ENCODE measurements at regions not wholly inside any gene's neighbourhood (a gene's known extent, or its start where the extent isn't known, plus 50 kb on each side); places are given as distances from the start of the nearest gene placed in this dataset.
"Not testable (repeated sequence)": the region's sequence is repeated elsewhere in the genome, so short reads cannot be mapped to it uniquely, and the experiment has no call there.

DNA sequence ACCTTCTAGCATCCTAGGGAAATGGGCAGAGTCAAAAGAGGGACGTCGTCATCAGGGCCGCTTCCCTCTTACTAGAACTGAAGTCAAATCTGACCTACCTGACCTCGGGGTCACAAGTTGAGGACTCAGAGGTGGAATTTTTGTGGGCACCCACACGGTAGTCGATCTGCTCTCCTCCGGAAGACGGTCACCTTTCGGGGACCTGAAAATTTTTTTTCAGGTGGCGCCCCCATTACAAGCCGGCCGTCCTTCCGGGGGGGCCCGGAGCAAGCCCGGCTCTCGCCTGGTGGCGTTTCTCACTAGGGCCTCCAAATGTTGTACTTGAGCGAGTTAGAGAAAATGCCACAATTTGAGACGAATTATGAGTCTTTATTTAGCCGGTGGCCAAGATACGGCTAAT is 157.5 kb upstream of the FRG2C start (continued):
- TF ChIP-seq ZBTB21 (CRISPR knock-in tag; IDR thresholded peaks at IDR 0.05; ENCODE audit: borderline replicate concordance) (no peak), FOXK1 (CRISPR knock-in tag; IDR thresholded peaks at IDR 0.05) (no peak), ZNF263 (CRISPR knock-in tag; IDR thresholded peaks at IDR 0.05; ENCODE audit: low read depth) (no peak), USF1 (CRISPR knock-in tag; IDR thresholded peaks at IDR 0.05) (no peak), ZNF416 (CRISPR knock-in tag; IDR thresholded peaks at IDR 0.05) (no peak)
- TF ChIP-seq, protein P1, sequence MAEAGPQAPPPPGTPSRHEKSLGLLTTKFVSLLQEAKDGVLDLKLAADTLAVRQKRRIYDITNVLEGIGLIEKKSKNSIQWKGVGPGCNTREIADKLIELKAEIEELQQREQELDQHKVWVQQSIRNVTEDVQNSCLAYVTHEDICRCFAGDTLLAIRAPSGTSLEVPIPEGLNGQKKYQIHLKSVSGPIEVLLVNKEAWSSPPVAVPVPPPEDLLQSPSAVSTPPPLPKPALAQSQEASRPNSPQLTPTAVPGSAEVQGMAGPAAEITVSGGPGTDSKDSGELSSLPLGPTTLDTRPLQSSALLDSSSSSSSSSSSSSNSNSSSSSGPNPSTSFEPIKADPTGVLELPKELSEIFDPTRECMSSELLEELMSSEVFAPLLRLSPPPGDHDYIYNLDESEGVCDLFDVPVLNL (CRISPR knock-in tag; IDR thresholded peaks at IDR 0.05; ENCODE audit: borderline replicate concordance, low read depth) = no peak

DNA sequence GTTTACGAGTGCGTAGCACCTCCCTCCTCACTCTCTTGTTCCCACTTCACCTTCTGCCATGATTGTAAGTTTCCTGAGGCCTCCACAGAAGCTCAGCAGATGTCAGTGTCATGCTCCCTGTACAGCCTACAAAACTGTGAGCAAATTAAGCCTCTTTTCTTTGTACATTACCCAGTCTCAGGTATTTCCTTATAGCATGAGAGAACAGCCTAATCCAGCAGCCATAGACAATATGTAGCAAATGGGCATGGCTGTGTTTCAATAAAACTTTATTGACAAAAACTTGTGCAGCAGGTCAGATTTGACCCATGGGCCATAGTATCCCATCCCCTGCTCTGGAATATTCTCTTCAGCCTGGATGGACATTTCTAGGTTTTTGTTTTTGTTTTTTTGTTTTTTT is 156.2 kb upstream of the FRG2C start:
- H3K4me3 Mint-ChIP-seq; H3K27ac Mint-ChIP-seq; ATAC-seq; CTCF ChIA-PET; H3K27me3 Mint-ChIP-seq (ENCODE audit: low read depth); POLR2A ChIA-PET; DNase-seq (ENCODE audit: low spot score): not testable (repeated sequence)
- Mint-ChIP-seq H3K4me1 (peaks cover 14% of the 10 kb centered on the region), H3K9me3 (peaks cover 36% of the 10 kb centered on the region), H3K36me3 (peaks cover 30% of the 10 kb centered on the region)

- H3K9me3 Mint-ChIP-seq; H3K4me3 Mint-ChIP-seq; DNase-seq (ENCODE audit: low spot score); POLR2A ChIA-PET; CTCF ChIA-PET; H3K27ac Mint-ChIP-seq; H3K27me3 Mint-ChIP-seq (ENCODE audit: low read depth); H3K4me1 Mint-ChIP-seq; H3K36me3 Mint-ChIP-seq; ATAC-seq: not testable (repeated sequence)
Measured at GRCh38 chr3:75527657-75528056, 136.5 kb upstream of the FRG2C start.

DNA sequence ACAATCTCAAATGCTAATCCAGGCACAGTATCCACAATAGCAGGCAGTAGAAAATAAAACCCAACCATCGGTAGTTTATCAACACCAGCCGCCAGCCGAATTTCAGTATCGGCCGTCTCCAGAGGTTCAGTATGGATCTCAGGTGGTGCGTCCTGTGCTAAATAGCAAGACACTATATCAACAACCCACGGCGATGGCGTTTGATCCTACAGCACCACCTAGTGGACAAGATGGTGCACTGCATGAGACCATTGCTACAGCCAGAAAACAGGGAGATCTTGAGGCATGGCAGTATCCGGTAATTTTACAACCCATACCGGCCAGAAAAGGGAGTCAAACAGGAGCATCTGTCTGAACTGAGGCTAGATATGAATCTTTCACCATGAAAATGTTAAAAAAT is 112.0 kb upstream of the FRG2C start:
- POLR2A ChIA-PET = not testable (repeated sequence)

DNA sequence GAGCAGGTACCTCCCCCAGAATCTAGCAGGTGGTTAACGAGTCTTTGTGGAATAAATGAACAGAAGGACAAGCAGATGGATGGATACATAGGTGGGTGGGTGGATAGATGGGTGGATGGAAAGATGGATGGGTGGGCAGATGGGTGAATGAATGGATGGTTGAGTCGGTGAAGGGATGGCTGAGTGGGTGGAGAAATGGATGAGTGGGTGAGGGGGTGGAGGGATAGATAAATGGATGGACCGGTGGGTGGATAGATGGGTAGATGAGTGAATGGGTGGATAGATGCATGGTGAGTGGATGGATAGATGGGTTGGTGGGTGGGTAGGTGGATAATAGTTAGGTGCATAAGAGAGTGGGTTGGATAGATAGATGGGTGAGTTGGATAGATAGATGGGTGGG is 99.7 kb upstream of the FRG2C start:
- CTCF ChIA-PET; POLR2A ChIA-PET; H3K4me3 Mint-ChIP-seq; H3K27me3 Mint-ChIP-seq (ENCODE audit: low read depth); H3K27ac Mint-ChIP-seq; ATAC-seq; DNase-seq (ENCODE audit: low spot score); H3K36me3 Mint-ChIP-seq; H3K4me1 Mint-ChIP-seq; H3K9me3 Mint-ChIP-seq: not testable (repeated sequence)

More for the DNA sequence above, 112.0 kb upstream of the FRG2C start:
- H3K27me3 Mint-ChIP-seq (ENCODE audit: low read depth); CTCF ChIA-PET; H3K4me3 Mint-ChIP-seq; H3K4me1 Mint-ChIP-seq; H3K27ac Mint-ChIP-seq: not testable (repeated sequence)
- Mint-ChIP-seq H3K9me3 (peaks cover 26% of the 10 kb centered on the region), H3K36me3 (peaks cover 18% of the 10 kb centered on the region)
- ATAC-seq (peak; percentile 62), DNase-seq (ENCODE audit: low spot score) (peak; percentile 21)

- DNase-seq (ENCODE audit: low spot score); CTCF ChIA-PET; H3K4me3 Mint-ChIP-seq; H3K27me3 Mint-ChIP-seq (ENCODE audit: low read depth); H3K9me3 Mint-ChIP-seq; H3K36me3 Mint-ChIP-seq; H3K27ac Mint-ChIP-seq; POLR2A ChIA-PET; ATAC-seq; H3K4me1 Mint-ChIP-seq: not testable (repeated sequence)
Measured at GRCh38 chr3:75572303-75572702, 91.8 kb upstream of the FRG2C start.

DNA sequence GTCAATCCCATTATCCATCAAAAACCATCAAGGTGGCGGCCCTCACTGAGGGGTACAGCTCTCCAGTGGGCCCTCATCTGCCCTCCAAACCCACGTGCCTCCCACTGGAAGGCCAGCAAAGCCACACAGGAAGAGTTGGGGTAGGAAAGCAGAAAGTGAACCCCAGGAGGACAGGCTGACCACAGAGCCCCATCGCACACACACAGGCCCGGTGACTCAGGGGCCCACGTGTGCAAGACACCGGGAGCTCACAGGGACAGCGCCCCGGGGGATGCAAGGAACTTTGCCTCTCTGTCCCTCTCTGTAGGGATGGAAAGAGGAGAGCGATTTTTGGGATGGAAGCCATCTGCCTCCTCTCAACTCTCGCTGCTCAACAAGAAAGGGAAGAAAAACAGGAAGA is 85.0 kb upstream of the FRG2C start:
- H3K9me3 Mint-ChIP-seq; H3K27ac Mint-ChIP-seq; POLR2A ChIA-PET; H3K36me3 Mint-ChIP-seq; DNase-seq (ENCODE audit: low spot score); ATAC-seq: not testable (repeated sequence)
- CTCF ChIA-PET = interaction anchor here (1.3 to 1.6 kb wide), 3 partner anchors 94 to 238 kb away, joined by 3 to 4 read pairs (median 3); no protein-coding TSS in a partner anchor
- H3K27me3 Mint-ChIP-seq (ENCODE audit: low read depth) = peaks cover 58% of the 10 kb centered on the region
- H3K4me3 Mint-ChIP-seq = peak overlapping the region; percentile 83
- H3K4me1 Mint-ChIP-seq = peaks cover 41% of the 10 kb centered on the region

DNA sequence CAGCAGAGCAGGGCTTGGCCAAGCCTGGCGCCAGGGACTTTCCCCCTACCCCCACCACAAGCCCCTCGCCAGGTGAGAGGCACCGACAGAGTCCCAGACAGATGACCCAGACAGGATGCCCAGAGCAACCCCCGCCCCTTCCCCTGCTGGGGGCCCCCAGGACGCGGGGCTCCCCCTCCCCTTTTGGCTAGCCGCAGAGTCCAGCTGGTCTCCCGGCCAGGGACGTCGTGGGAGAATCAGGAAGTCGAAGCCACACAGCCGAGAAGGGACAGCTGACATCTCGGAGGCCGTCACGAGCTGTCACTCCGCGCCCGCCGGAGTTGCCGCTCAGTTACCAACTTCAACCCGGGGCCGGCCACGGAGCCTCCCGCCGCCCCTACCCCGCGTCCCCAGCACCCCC is 84.6 kb upstream of the FRG2C start:
- peak overlapping the region; percentile 83 for H3K4me3 Mint-ChIP-seq
- ATAC-seq, H3K36me3 Mint-ChIP-seq, POLR2A ChIA-PET, H3K9me3 Mint-ChIP-seq, H3K27ac Mint-ChIP-seq: not testable (repeated sequence)
- H3K4me1 Mint-ChIP-seq = peaks cover 43% of the 10 kb centered on the region
- H3K27me3 Mint-ChIP-seq (ENCODE audit: low read depth) = peaks cover 62% of the 10 kb centered on the region
- DNase-seq (ENCODE audit: low spot score) = peak; percentile 19
- CTCF ChIA-PET = interaction anchor here (0.6 to 1.6 kb wide), 4 partner anchors 94 to 518 kb away, joined by 3 to 4 read pairs (median 3); no protein-coding TSS in a partner anchor

Data from WTC11 (cell line).